Hepatocyte (in vitro differentiated cells): ENCODE measurements at regions not wholly inside any gene's neighbourhood (a gene's known extent, or its start where the extent isn't known, plus 50 kb on each side); places are given as distances from the start of the nearest gene placed in this dataset.

Experiments
- DNase-seq: peaks from one replicate; pipeline ENCODE4 v3.0.0-alpha.2; 2016; ENCODE audit warnings: low spot score
- H2AFZ ChIP-seq: fragments of 200-600 bp; sonication (generic); 2 replicates; pipeline ENCODE4 v1.6.0; 2016; ENCODE audit warnings: antibody characterized with exemption, mild to moderate bottlenecking
- H3K27ac ChIP-seq: fragments of 200-600 bp; sonication (generic); 2 replicates; pipeline ENCODE4 v1.5.1; 2016; ENCODE audit warnings: mild to moderate bottlenecking
- H3K27me3 ChIP-seq: fragments of 200-600 bp; sonication (generic); 2 replicates; pipeline ENCODE4 v1.6.1; 2016
- H3K36me3 ChIP-seq: fragments of 200-600 bp; sonication (generic); replicated peaks from 2 replicates; pipeline ENCODE4 v1.5.1; 2016; ENCODE audit warnings: low read depth; ENCODE audit not compliant: insufficient read depth
- H3K4me1 ChIP-seq: fragments of 200-600 bp; sonication (generic); 2 replicates; pipeline ENCODE4 v1.5.1; 2016; ENCODE audit warnings: mild to moderate bottlenecking, moderate library complexity; ENCODE audit not compliant: insufficient read depth
- H3K4me2 ChIP-seq: fragments of 200-600 bp; sonication (generic); 2 replicates; pipeline ENCODE4 v1.6.0; 2016
- H3K4me3 ChIP-seq: fragments of 200-600 bp; sonication (generic); 2 replicates; pipeline ENCODE4 v1.5.1; 2016; ENCODE audit warnings: mild to moderate bottlenecking
- H3K79me2 ChIP-seq: fragments of 200-600 bp; sonication (generic); 2 replicates; pipeline ENCODE4 v1.6.0; 2017; ENCODE audit warnings: mild to moderate bottlenecking
- H3K9me2 ChIP-seq: fragments of 200-600 bp; sonication (generic); replicated peaks from 2 replicates; pipeline ENCODE4 v1.6.0; 2017; ENCODE audit warnings: mild to moderate bottlenecking; ENCODE audit not compliant: insufficient read depth
- H3K9me3 ChIP-seq: fragments of 200-600 bp; sonication (generic); 2 replicates; pipeline ENCODE4 v1.5.1; 2016; ENCODE audit warnings: low read depth, mild to moderate bottlenecking
- H4K20me1 ChIP-seq: fragments of 200-600 bp; sonication (generic); 2 replicates; pipeline ENCODE4 v1.6.0; 2016; ENCODE audit warnings: mild to moderate bottlenecking; ENCODE audit not compliant: insufficient read depth, poor library complexity, severe bottlenecking
- EZH2 ChIP-seq: fragments of 200-600 bp; sonication (generic); IDR thresholded peaks from 2 replicates; pipeline ENCODE4 v1.6.1; 2016; ENCODE audit warnings: antibody characterized with exemption, mild to moderate bottlenecking, borderline replicate concordance
- EZH2phosphoT487 ChIP-seq: fragments of 200-600 bp; sonication (generic); IDR thresholded peaks from one replicate; pipeline ENCODE4 v1.6.1; 2018; ENCODE audit warnings: antibody characterized with exemption, mild to moderate bottlenecking, low read depth, moderate library complexity; ENCODE audit not compliant: unreplicated experiment, severe bottlenecking
- WGBS: methylation state at CpG from one replicate; pipeline ENCODE4 v1.1.6; 2016; ENCODE audit warnings: low lambda C conversion rate; ENCODE audit errors: missing lambda C conversion rate; 5-methylcytosine and 5-hydroxymethylcytosine counted together
- TF ChIP-seq, protein P1 (sequence below): fragments of 200-600 bp; sonication (generic); IDR thresholded peaks from 2 replicates; pipeline ENCODE4 v1.5.1; 2016; ENCODE audit warnings: antibody characterized with exemption, mild to moderate bottlenecking; ENCODE audit not compliant: poor library complexity

DNA sequence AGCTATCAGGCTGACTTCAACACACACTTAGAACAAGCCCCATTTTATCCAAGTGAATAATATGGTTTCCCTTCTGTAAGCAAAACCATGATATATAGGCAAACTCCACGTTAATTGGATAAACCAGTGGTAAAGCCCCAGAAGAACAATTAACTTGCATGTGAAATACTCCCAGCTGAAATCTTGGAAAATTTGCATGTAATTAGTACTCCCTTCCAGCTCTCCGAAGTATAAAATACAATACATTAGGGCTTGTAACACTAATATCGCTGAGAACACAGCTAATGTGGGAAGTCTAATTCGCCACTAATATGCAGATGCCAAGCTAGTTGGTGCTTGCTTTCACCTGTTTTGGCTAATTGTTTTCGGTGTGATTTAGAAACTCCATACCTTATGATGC, 859.0 kb upstream of the AUTS2 start:
- Histone ChIP-seq H3K9me3 (no peaks in the 10 kb centered on the region), H3K4me3 (no peak overlapping the region), H3K9me2 (no peaks in the 10 kb centered on the region), H3K79me2 (no peaks in the 10 kb centered on the region), H4K20me1 (no peaks in the 10 kb centered on the region), H3K4me1 (no peaks in the 10 kb centered on the region), H3K27me3 (no peaks in the 10 kb centered on the region), H2AFZ (no peak overlapping the region), H3K4me2 (no peak overlapping the region), H3K27ac (no peak overlapping the region), H3K36me3 (no peaks in the 10 kb centered on the region)
- DNase-seq = no peak
- no peak for TF ChIP-seq EZH2
- TF ChIP-seq, protein P1, sequence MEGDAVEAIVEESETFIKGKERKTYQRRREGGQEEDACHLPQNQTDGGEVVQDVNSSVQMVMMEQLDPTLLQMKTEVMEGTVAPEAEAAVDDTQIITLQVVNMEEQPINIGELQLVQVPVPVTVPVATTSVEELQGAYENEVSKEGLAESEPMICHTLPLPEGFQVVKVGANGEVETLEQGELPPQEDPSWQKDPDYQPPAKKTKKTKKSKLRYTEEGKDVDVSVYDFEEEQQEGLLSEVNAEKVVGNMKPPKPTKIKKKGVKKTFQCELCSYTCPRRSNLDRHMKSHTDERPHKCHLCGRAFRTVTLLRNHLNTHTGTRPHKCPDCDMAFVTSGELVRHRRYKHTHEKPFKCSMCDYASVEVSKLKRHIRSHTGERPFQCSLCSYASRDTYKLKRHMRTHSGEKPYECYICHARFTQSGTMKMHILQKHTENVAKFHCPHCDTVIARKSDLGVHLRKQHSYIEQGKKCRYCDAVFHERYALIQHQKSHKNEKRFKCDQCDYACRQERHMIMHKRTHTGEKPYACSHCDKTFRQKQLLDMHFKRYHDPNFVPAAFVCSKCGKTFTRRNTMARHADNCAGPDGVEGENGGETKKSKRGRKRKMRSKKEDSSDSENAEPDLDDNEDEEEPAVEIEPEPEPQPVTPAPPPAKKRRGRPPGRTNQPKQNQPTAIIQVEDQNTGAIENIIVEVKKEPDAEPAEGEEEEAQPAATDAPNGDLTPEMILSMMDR = no peak
- TF ChIP-seq EZH2phosphoT487 = no peak
- WGBS = 94% methylated on average over 5 of the region's 5 CpGs

DNA sequence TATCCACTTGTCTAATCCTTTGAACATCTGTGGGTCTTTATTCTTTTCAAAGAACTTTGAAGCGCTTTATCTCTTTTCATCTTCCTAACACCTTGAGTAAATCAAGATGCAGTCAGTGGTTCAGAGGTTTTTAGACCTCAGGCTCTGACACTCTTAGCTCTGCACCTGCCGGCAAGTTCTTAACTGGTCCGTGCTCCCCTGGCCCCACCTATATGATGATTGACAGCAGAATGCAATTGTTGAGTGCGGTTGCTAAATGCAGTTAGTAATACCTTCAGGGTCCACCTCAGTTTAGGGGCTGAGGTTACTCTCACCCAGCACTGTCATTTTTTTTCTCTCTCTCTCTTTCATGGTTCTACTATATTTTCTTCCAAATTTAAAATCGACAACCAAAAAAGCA, 854.2 kb upstream of the AUTS2 start:
- 75% methylated on average over 5 of the region's 5 CpGs for WGBS
- H2AFZ ChIP-seq = no peak overlapping the region

DNA sequence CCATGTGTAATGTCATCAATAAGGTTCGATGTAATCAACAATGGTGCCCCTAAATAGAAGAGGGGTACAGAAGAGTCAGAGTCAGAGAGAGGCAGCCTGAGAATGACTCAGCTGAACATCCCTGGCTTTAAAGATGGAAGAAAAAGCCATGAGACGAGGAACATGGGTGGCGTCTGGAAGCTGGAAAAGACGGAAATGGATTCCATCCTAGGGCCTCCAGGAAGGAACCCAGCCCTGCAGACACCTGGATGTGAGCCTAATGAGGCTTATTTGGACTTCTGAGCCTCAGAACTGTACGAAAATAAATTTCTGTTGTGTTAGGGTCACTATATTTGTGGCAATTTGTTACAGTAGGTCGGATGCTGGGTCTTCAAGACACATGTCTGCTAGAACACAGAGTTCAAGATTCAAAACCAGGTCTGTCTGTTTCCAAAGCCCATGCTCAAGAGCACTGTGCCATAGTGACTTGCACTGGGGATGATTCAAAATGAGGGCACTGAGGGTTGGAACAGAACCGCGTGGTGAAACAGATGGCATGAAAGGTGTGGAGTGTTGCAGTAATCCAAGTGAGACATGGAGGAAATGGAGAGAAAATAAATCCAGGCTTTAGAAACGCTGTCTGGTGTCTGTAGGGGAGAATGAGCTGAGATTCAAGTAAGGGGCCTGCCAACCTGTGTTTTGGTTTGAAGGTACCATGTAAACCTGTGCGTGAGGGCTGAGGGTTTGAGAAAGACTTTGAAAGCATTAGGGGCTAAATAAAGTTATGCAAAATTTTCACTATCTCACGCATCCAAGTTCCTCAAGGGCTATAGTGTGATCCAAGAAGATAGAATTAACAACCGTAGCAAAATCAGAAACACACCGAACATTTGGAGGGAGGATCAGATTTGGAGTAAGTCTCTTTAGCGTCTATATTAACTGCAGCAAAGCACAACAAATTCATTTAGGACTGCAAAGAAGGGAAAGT, 849.1 kb upstream of the AUTS2 start:
- H3K4me1 ChIP-seq = no peaks in the 10 kb centered on the region
- H4K20me1 ChIP-seq = no peaks in the 10 kb centered on the region
- no peaks in the 10 kb centered on the region for H3K9me2 ChIP-seq
- H3K27me3 ChIP-seq = no peaks in the 10 kb centered on the region
- H3K36me3 ChIP-seq = no peaks in the 10 kb centered on the region
- H3K9me3 ChIP-seq = no peaks in the 10 kb centered on the region
- no peak overlapping the region for H3K4me2 ChIP-seq
- no peak for DNase-seq
- H2AFZ ChIP-seq = no peak overlapping the region
- 82% methylated on average over 14 of the region's 14 CpGs for WGBS
- no peak overlapping the region for H3K4me3 ChIP-seq
- H3K27ac ChIP-seq = no peak overlapping the region
- no peaks in the 10 kb centered on the region for H3K79me2 ChIP-seq
- TF ChIP-seq, protein P1 = no peak
- TF ChIP-seq EZH2 (no peak), EZH2phosphoT487 (no peak)

More for the DNA sequence above, 854.2 kb upstream of the AUTS2 start:
- no peaks in the 10 kb centered on the region for H3K36me3 ChIP-seq
- H3K9me2 ChIP-seq = no peaks in the 10 kb centered on the region
- H3K9me3 ChIP-seq = no peaks in the 10 kb centered on the region
- TF ChIP-seq EZH2 (no peak), EZH2phosphoT487 (no peak)
- TF ChIP-seq, protein P1 = no peak
- H3K27ac ChIP-seq = no peak overlapping the region
- H3K27me3 ChIP-seq = no peaks in the 10 kb centered on the region
- no peak overlapping the region for H3K4me2 ChIP-seq
- DNase-seq = no peak
- H3K79me2 ChIP-seq = no peaks in the 10 kb centered on the region
- no peaks in the 10 kb centered on the region for H4K20me1 ChIP-seq
- H3K4me3 ChIP-seq = no peak overlapping the region
- H3K4me1 ChIP-seq = no peaks in the 10 kb centered on the region
